GM10248 (cell line): ENCODE measurements at regions not wholly inside any gene's neighbourhood (a gene's known extent, or its start where the extent isn't known, plus 50 kb on each side); places are given as distances from the start of the nearest gene placed in this dataset.

Source experiments
- CTCF ChIA-PET: fragments of 300-600 bp; sonication (Branson Sonifier 250); formaldehyde crosslinking; extraction: SDS; loops from one replicate; lab custom pipeline; 2021; ENCODE audit warnings: antibody characterized with exemption; lab: Yijun Ruan, JAX
- POLR2A ChIA-PET: fragments of 350-650 bp; sonication (Branson Sonifier 250); formaldehyde crosslinking; extraction: SDS; loops from one replicate; lab custom pipeline; 2020; ENCODE audit warnings: antibody characterized with exemption; lab: Yijun Ruan, JAX
- DNase-seq: peaks from one replicate; pipeline ENCODE4 v3.0.0; 2012; ENCODE audit errors: extremely low spot score
- TF ChIP-seq, protein P1 (sequence below): IDR thresholded peaks from 2 replicates; pipeline ENCODE4 v1.5.1; 2012; ENCODE audit warnings: mild to moderate bottlenecking, low read depth; ENCODE audit errors: extremely low read depth, missing control alignments, control extremely low read depth

- TF ChIP-seq, protein P1, sequence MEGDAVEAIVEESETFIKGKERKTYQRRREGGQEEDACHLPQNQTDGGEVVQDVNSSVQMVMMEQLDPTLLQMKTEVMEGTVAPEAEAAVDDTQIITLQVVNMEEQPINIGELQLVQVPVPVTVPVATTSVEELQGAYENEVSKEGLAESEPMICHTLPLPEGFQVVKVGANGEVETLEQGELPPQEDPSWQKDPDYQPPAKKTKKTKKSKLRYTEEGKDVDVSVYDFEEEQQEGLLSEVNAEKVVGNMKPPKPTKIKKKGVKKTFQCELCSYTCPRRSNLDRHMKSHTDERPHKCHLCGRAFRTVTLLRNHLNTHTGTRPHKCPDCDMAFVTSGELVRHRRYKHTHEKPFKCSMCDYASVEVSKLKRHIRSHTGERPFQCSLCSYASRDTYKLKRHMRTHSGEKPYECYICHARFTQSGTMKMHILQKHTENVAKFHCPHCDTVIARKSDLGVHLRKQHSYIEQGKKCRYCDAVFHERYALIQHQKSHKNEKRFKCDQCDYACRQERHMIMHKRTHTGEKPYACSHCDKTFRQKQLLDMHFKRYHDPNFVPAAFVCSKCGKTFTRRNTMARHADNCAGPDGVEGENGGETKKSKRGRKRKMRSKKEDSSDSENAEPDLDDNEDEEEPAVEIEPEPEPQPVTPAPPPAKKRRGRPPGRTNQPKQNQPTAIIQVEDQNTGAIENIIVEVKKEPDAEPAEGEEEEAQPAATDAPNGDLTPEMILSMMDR: no peak
- ChIA-PET POLR2A (no interaction called here), CTCF (interaction anchor here (2.2 kb wide), 1 partner anchor 7 kb away, joined by 5 read pairs; no protein-coding TSS in a partner anchor)
- DNase-seq: no peak
Observed at GRCh38 chr7:94169682-94170081, 165.5 kb upstream of the BET1 start.

DNA sequence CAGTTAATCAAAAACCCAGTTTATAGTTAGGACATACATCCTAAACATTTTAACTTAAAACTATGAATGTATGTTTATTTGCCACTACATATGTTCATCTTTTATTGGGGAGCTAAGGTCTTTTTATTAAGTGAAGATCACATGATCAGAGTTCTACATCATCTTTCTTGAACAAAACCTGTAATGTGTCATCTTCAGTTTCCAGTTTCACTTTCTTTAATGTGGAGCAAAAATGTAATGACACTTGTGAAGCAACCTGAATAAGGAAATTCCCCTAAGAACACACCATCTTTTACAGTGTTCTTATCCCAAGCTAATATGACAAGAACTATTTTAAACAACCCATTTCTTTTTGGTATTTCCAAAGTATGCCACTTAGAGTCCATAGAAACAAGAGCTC, 166.7 kb upstream of the BET1 start:
- TF ChIP-seq, protein P1: no peak
- ChIA-PET POLR2A (no interaction called here), CTCF (interaction anchor here (0.7 to 0.9 kb wide), 3 partner anchors 9 to 13 kb away, joined by 3 read pairs; no protein-coding TSS in a partner anchor)
- peak; percentile 13 for DNase-seq

DNA sequence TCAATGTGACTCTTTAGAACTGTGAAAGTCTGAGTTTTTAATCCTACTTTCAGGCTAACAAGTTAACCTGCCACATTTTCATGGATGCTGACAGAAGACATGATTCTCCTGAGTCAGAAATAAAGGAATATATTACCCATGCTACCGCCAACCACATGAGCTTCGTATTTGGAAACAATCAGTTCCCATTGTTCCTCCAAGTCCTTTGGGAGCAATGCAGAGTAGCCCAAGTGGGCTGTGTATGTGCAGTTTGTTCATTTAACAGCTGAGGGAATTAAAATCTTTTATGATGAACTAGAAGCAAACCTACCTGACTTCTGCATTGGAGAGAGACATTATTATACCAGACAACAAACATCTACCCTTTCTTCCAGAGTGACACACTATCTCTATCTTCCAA, 169.3 kb upstream of the BET1 start:
- CTCF ChIA-PET: interaction anchor here (1.4 kb wide), 1 partner anchor 43 kb away, joined by 3 read pairs; no protein-coding TSS in a partner anchor
- no peak for DNase-seq
- POLR2A ChIA-PET: no interaction called here
- TF ChIP-seq, protein P1: no peak

- POLR2A ChIA-PET: no interaction called here
- TF ChIP-seq, protein P1: no peak
- CTCF ChIA-PET: interaction anchor here (1.4 kb wide), 1 partner anchor 42 kb away, joined by 3 read pairs; no protein-coding TSS in a partner anchor
- no peak for DNase-seq
Observed at GRCh38 chr7:94174375-94174774, 170.2 kb upstream of the BET1 start.

DNA sequence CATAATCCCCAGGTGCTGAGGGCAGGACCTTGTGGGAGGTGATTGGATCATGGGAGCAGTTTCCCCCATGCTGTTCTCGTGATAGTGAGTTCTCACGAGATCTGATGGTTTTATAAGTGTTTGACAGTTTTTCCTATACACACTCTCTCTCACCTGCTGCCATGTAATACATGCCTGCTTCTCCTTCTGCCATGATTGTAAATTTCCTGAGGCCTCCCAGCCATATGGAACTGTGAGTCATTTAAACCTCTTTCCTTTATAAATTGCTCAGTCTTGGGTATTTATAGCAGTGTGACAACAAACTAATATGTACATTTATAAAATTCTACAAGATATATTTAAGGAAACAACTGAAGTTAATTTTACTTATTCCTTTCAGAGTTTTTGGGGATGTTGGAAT, 170.8 kb upstream of the BET1 start:
- POLR2A ChIA-PET: no interaction called here
- no peak for DNase-seq
- CTCF ChIA-PET: no interaction called here
- TF ChIP-seq, protein P1: no peak

DNA sequence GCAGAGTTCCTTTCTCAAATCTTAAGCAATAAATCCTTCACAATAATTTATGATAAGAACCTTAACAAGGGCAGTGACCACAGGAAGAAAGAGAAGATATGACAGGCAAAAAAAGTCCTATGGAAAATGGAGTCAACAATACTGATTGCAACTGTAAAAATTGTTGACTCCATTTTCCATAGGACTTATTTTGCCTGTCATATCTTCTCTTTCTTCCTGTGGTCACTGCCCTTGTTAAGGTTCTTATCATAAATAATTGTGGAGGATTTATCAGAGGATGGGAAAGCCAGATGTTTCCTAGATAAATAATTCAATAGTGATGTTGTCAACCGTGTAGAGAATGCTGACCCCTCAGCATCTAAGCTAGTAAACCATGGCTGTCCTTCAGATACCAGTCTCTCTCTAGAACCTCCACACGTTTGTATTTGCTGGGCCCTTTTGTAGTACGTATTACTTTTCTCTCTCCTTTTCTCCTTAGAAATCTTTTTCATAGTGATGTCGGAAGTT, 172.6 kb upstream of the BET1 start:
- DNase-seq: no peak
- TF ChIP-seq, protein P1: no peak
- CTCF ChIA-PET: interaction anchor here (1.5 kb wide), 1 partner anchor 8 kb away, joined by 5 read pairs; no protein-coding TSS in a partner anchor
- POLR2A ChIA-PET: no interaction called here
